Calu3 (cell line): ENCODE measurements at regions not wholly inside any gene's neighbourhood (a gene's known extent, or its start where the extent isn't known, plus 50 kb on each side); places are given as distances from the start of the nearest gene placed in this dataset.

ENCODE experiments used
- BruUV-seq: library from RNA; stranded (reverse); fragments of 400-500 nt; replicated peaks from 2 replicates; lab custom pipeline; 2021; lab: Mats Ljungman, UMichigan
- CTCF ChIA-PET: fragments of 300-600 bp; sonication (Branson Sonifier 250); formaldehyde crosslinking; loops from one replicate; lab custom pipeline; 2022; ENCODE audit warnings: antibody characterized with exemption; lab: Charles Lee
- DNase-seq: peaks from one replicate; pipeline ENCODE4 v3.0.0; 2022
- H3K27ac Mint-ChIP-seq: one replicate; pipeline ENCODE4 v1.8.0; 2022; ENCODE audit warnings: mixed read lengths; ENCODE audit not compliant: unreplicated experiment
- H3K27me3 Mint-ChIP-seq: one replicate; pipeline ENCODE4 v1.8.0; 2022; ENCODE audit warnings: mixed read lengths; ENCODE audit not compliant: unreplicated experiment
- H3K36me3 Mint-ChIP-seq: one replicate; pipeline ENCODE4 v1.8.0; 2022; ENCODE audit warnings: mild to moderate bottlenecking, moderate library complexity, mixed read lengths; ENCODE audit not compliant: insufficient read depth, unreplicated experiment
- H3K4me1 Mint-ChIP-seq: one replicate; pipeline ENCODE4 v1.8.0; 2022; ENCODE audit warnings: mild to moderate bottlenecking, low read depth, mixed read lengths; ENCODE audit not compliant: unreplicated experiment
- H3K4me3 Mint-ChIP-seq: one replicate; pipeline ENCODE4 v1.8.0; 2022; ENCODE audit warnings: mild to moderate bottlenecking, low read depth, moderate library complexity, mixed read lengths; ENCODE audit not compliant: unreplicated experiment
- H3K9me3 Mint-ChIP-seq: one replicate; pipeline ENCODE4 v1.8.0; 2022; ENCODE audit warnings: low read depth, mixed read lengths; ENCODE audit not compliant: unreplicated experiment
- CTCF ChIP-seq: fragments of 200-600 bp; IDR thresholded peaks from one replicate; pipeline ENCODE4 v1.8.0; 2022; ENCODE audit warnings: antibody characterized with exemption; ENCODE audit not compliant: unreplicated experiment
- intact Hi-C: fragments of 100-400 bp; cut with micrococcal nuclease; formaldehyde crosslinking; loops from one replicate; pipeline ENCODE4 v1.10.0; 2022; ENCODE audit not compliant: unreplicated experiment

DNA sequence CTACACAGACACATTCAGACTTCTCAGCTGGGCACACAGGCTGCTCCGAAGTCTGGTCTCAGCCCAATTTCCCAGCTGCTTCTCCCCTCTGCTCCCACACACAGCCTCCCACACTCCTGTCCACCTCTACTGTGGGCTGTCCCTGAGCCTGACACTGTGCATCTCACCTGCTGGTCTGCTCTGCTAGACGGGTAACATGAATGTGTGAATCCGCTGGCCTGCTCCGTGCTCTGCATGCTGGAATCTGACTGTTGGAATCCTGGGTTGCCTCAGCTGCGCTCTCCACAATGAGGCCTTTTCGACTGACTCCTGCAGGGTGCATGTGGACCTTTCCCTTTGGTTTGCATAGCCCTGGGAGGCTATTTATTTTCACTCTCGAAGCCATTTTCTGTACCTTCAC lies 489.5 kb upstream of the B3GAT1 start:
- CTCF ChIA-PET, result no interaction called here
- no peak for TF ChIP-seq CTCF
- Mint-ChIP-seq H3K27me3 (no peaks in the 10 kb centered on the region), H3K4me3 (no peak overlapping the region), H3K4me1 (no peaks in the 10 kb centered on the region), H3K27ac (no peak overlapping the region), H3K9me3 (peaks cover 27% of the 10 kb centered on the region), H3K36me3 (peaks cover 5% of the 10 kb centered on the region)
- no peak for DNase-seq
- intact Hi-C loops, result no loop called here
- no TSS peak for BruUV-seq

GRCh38 chr11:134893810-134894685 lies 482.0 kb upstream of the B3GAT1 start:
- intact Hi-C loops, result no loop called here
- Mint-ChIP-seq H3K4me1 (no peaks in the 10 kb centered on the region), H3K9me3 (peaks cover 24% of the 10 kb centered on the region), H3K4me3 (no peak overlapping the region), H3K27me3 (no peaks in the 10 kb centered on the region), H3K36me3 (no peaks in the 10 kb centered on the region), H3K27ac (no peak overlapping the region)
- no TSS peak for BruUV-seq
- no peak for DNase-seq
- CTCF ChIA-PET, result no interaction called here
- no peak for TF ChIP-seq CTCF

GRCh38 chr11:134890446-134890845 lies 478.4 kb upstream of the B3GAT1 start:
- CTCF ChIA-PET, result no interaction called here
- H3K27me3 Mint-ChIP-seq, result no peaks in the 10 kb centered on the region
- H3K9me3 Mint-ChIP-seq, result peaks cover 28% of the 10 kb centered on the region
- no peak for TF ChIP-seq CTCF
- no TSS peak for BruUV-seq
- no peak overlapping the region for H3K4me3 Mint-ChIP-seq
- H3K27ac Mint-ChIP-seq, result no peak overlapping the region
- no peaks in the 10 kb centered on the region for H3K4me1 Mint-ChIP-seq
- no peak for DNase-seq
- intact Hi-C loops, result no loop called here
- H3K36me3 Mint-ChIP-seq, result no peaks in the 10 kb centered on the region

DNA sequence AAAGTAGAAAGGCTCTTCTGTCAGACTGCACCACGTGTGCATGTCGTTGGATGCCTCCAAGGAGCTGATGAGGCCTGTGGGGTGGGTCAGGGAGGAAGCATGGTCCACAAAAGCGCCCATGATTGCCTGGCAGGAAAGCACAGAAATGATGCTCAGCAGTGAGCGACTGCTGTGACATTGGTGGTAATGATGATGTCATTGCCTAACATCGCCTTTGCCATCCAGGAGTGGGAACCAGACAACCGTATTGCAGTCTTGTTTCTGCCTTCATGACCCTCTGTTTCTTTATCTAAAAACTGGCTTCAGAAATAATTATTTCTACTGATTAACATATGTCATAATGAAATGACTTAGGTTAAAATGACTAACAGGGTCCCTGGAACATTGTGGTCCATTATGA lies 477.8 kb upstream of the B3GAT1 start:
- no peak for TF ChIP-seq CTCF
- Mint-ChIP-seq H3K36me3 (no peaks in the 10 kb centered on the region), H3K27me3 (no peaks in the 10 kb centered on the region), H3K27ac (no peak overlapping the region), H3K9me3 (peaks cover 25% of the 10 kb centered on the region), H3K4me3 (no peak overlapping the region), H3K4me1 (no peaks in the 10 kb centered on the region)
- intact Hi-C loops, result no loop called here
- CTCF ChIA-PET, result no interaction called here
- DNase-seq, result no peak
- no TSS peak for BruUV-seq
